ENCODE measurements at regions not wholly inside any gene's neighbourhood (a gene's known extent, or its start where the extent isn't known, plus 50 kb on each side); places are given as distances from the start of the nearest gene placed in this dataset.

DNA sequence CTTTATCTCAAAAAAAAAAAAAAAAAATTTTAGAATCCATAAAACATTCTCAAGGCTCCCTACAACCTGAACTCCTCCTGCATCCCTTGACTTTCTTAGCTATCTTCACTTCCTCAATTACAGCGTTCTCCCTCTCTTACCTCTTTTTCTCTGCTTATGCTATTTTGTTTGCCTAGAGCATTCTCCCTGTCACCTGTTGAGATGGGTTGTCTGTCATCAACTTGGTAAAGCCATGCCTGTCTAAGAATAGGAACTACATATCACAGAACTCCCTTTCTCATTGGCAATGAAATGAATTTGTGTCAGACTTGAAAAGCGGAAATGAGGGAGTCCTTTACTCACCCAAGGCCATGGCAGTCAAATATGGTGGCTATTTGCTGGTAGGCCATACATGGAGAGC, 129.6 kb upstream of the CACHD1 start:
- BruUV-seq (replicated peaks), result no TSS peak
- in situ Hi-C loops (cut with HindIII; ENCODE audit: low pct_unique_long_range_greater_than_20kb, low sequenced_read_pairs), result no loop called here
- intact Hi-C loops (cut with micrococcal nuclease; ENCODE audit: unreplicated experiment), result no loop called here

DNA sequence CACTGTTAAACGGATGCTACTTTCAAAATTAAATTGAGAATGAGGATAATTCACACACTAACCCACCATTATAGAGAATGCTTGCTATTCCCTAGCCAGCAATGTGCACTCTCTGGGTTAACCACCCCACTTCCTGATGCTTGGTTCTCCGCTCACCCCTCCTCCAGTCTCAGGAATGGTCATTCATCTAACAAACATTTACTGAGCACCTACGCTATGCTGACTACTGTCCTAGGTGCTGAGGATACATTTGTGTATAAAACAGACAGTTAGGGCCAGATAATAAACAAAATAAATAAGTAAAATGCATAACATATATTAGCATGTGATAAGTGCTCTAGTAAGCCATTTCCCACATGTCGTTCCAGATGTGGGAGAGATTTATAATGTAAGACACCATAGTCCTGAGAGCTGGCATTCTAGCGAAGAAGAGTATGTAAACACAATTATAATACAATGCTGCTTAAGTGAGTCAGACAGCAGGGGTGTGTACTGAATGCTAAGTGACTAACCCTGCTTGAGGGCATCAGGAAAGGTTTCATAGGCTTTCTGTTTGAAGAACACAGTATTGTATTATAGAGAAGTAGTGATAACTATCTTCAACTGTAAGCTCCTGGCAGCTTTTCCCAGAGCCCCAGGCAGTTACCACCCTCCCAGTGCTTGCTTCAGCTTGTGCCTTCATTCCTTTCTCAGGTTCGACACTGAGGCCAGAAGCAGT, 126.7 kb upstream of the CACHD1 start:
- POLR2A ChIA-PET, result interaction anchor here (0.6 to 0.8 kb wide), 2 partner anchors 29 to 45 kb away, joined by 3 to 4 read pairs; no protein-coding TSS in a partner anchor
- Histone ChIP-seq H3K27ac (ENCODE audit: low read length) (peak overlapping the region; percentile 97), H3K4me3 (ENCODE audit: low read depth in 2 of 2, low read length in 2 of 2) (peak overlapping the region; percentile 8 to 28; a peak in 3 of 4 replicates), H3K4me1 (ENCODE audit: control insufficient read depth, insufficient read depth, low read length) (peaks cover 39% of the 10 kb centered on the region), H3K36me3 (ENCODE audit: control insufficient read depth, insufficient read depth, low read length) (no peaks in the 10 kb centered on the region), H3K27me3 (ENCODE audit: control insufficient read depth, insufficient read depth, low read length) (no peaks in the 10 kb centered on the region), H3K9me3 (ENCODE audit: control insufficient read depth, insufficient read depth, low read depth, low read length) (no peaks in the 10 kb centered on the region)
- BruUV-seq (replicated peaks), result no TSS peak
- peak; percentile 95 for ATAC-seq
- CTCF ChIA-PET, result interaction anchor here (0.5 kb wide), 1 partner anchor 480 kb away, joined by 4 read pairs; no protein-coding TSS in a partner anchor
- intact Hi-C loops (cut with micrococcal nuclease; ENCODE audit: unreplicated experiment), result no loop called here
- DNase-seq (ENCODE audit: low read depth, low spot score), result peak; percentile 91
- TF ChIP-seq, protein P1, sequence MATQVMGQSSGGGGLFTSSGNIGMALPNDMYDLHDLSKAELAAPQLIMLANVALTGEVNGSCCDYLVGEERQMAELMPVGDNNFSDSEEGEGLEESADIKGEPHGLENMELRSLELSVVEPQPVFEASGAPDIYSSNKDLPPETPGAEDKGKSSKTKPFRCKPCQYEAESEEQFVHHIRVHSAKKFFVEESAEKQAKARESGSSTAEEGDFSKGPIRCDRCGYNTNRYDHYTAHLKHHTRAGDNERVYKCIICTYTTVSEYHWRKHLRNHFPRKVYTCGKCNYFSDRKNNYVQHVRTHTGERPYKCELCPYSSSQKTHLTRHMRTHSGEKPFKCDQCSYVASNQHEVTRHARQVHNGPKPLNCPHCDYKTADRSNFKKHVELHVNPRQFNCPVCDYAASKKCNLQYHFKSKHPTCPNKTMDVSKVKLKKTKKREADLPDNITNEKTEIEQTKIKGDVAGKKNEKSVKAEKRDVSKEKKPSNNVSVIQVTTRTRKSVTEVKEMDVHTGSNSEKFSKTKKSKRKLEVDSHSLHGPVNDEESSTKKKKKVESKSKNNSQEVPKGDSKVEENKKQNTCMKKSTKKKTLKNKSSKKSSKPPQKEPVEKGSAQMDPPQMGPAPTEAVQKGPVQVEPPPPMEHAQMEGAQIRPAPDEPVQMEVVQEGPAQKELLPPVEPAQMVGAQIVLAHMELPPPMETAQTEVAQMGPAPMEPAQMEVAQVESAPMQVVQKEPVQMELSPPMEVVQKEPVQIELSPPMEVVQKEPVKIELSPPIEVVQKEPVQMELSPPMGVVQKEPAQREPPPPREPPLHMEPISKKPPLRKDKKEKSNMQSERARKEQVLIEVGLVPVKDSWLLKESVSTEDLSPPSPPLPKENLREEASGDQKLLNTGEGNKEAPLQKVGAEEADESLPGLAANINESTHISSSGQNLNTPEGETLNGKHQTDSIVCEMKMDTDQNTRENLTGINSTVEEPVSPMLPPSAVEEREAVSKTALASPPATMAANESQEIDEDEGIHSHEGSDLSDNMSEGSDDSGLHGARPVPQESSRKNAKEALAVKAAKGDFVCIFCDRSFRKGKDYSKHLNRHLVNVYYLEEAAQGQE (IDR thresholded peaks at IDR 0.05; ENCODE audit: insufficient read depth in 1 of 2, low read depth in 2 of 2, low read length in 1 of 2), result peak; percentile 36 to 87; a peak in 2 of 4 replicates
- TF ChIP-seq CTCF (IDR thresholded peaks at IDR 0.05), result no peak
- TF ChIP-seq TCF7L2 (IDR thresholded peaks at IDR 0.05; ENCODE audit: low read depth, low read length), result peak; percentile 96
- peak; percentile 87 for TF ChIP-seq POLR2AphosphoS5 (IDR thresholded peaks at IDR 0.05; ENCODE audit: low read depth, low read length)
- in situ Hi-C loops (cut with HindIII; ENCODE audit: low pct_unique_long_range_greater_than_20kb, low sequenced_read_pairs), result no loop called here

More for the DNA sequence above, 129.6 kb upstream of the CACHD1 start:
- DNase-seq (ENCODE audit: low read depth, low spot score) (no peak), ATAC-seq (no peak)
- Histone ChIP-seq H3K27ac (ENCODE audit: low read length) (peak overlapping the region; percentile 97), H3K4me3 (ENCODE audit: low read depth in 2 of 2, low read length in 2 of 2) (no peak overlapping the region), H3K4me1 (ENCODE audit: control insufficient read depth, insufficient read depth, low read length) (peaks cover 42% of the 10 kb centered on the region), H3K36me3 (ENCODE audit: control insufficient read depth, insufficient read depth, low read length) (no peaks in the 10 kb centered on the region), H3K27me3 (ENCODE audit: control insufficient read depth, insufficient read depth, low read length) (no peaks in the 10 kb centered on the region), H3K9me3 (ENCODE audit: control insufficient read depth, insufficient read depth, low read depth, low read length) (no peaks in the 10 kb centered on the region)
- ChIA-PET CTCF (no interaction called here), POLR2A (no interaction called here)
- TF ChIP-seq POLR2AphosphoS5 (IDR thresholded peaks at IDR 0.05; ENCODE audit: low read depth, low read length) (no peak), CTCF (IDR thresholded peaks at IDR 0.05) (no peak)

All from Panc1 (cell line).